Hematopoietic multipotent progenitor cell treated with erythropoietin and hydrocortisone succinate and interleukin-3 and kit ligand, for 8 days (in vitro differentiated cells): ENCODE measurements at regions not wholly inside any gene's neighbourhood (a gene's known extent, or its start where the extent isn't known, plus 50 kb on each side); places are given as distances from the start of the nearest gene placed in this dataset.

ENCODE experiments used
- DNase-seq: peaks from one replicate; pipeline ENCODE4 v3.0.0-alpha.2; 2015

GRCh38 chr3:64464955-64465354 is 222.8 kb downstream of the ADAMTS9 start:
- no peak for DNase-seq

- DNase-seq: no peak
Measured at GRCh38 chr3:64463981-64464380, 223.8 kb downstream of the ADAMTS9 start.

GRCh38 chr3:64462203-64462602 is 225.6 kb downstream of the ADAMTS9 start:
- DNase-seq: no peak

GRCh38 chr3:64460877-64461276 is 226.9 kb downstream of the ADAMTS9 start:
- DNase-seq: no peak

GRCh38 chr3:64460141-64460730 is 227.6 kb downstream of the ADAMTS9 start:
- no peak for DNase-seq

GRCh38 chr3:64459711-64460110 is 228.1 kb downstream of the ADAMTS9 start:
- no peak for DNase-seq

GRCh38 chr3:64457811-64458210 is 230.0 kb downstream of the ADAMTS9 start:
- no peak for DNase-seq

- no peak for DNase-seq
Measured at GRCh38 chr3:64456674-64457073, 231.1 kb downstream of the ADAMTS9 start.

- no peak for DNase-seq
Measured at GRCh38 chr3:64455351-64455750, 230.1 kb upstream of the PRICKLE2 start.

GRCh38 chr3:64454768-64455167 is 229.5 kb upstream of the PRICKLE2 start:
- DNase-seq: no peak

- no peak for DNase-seq
Measured at GRCh38 chr3:64454179-64454578, 228.9 kb upstream of the PRICKLE2 start.

- no peak for DNase-seq
Measured at GRCh38 chr3:64451283-64452012, 226.2 kb upstream of the PRICKLE2 start.

- no peak for DNase-seq
Measured at GRCh38 chr3:64450396-64450956, 225.2 kb upstream of the PRICKLE2 start.

GRCh38 chr3:64449026-64449425 is 223.8 kb upstream of the PRICKLE2 start:
- DNase-seq: no peak

GRCh38 chr3:64445944-64446300 is 220.7 kb upstream of the PRICKLE2 start:
- no peak for DNase-seq

- DNase-seq: no peak
Measured at GRCh38 chr3:64445109-64445943, 220.1 kb upstream of the PRICKLE2 start.

- no peak for DNase-seq
Measured at GRCh38 chr3:64444490-64445108, 219.3 kb upstream of the PRICKLE2 start.

GRCh38 chr3:64443546-64444381 is 218.5 kb upstream of the PRICKLE2 start:
- DNase-seq: no peak

GRCh38 chr3:64441861-64442260 is 216.6 kb upstream of the PRICKLE2 start:
- DNase-seq: no peak

GRCh38 chr3:64440498-64440897 is 215.2 kb upstream of the PRICKLE2 start:
- no peak for DNase-seq

- no peak for DNase-seq
Measured at GRCh38 chr3:64438812-64439211, 213.5 kb upstream of the PRICKLE2 start.

GRCh38 chr3:64438066-64438465 is 212.8 kb upstream of the PRICKLE2 start:
- no peak for DNase-seq
